ENCODE measurements at regions not wholly inside any gene's neighbourhood (a gene's known extent, or its start where the extent isn't known, plus 50 kb on each side); places are given as distances from the start of the nearest gene placed in this dataset.
"Not testable (repeated sequence)": the region's sequence is repeated elsewhere in the genome, so short reads cannot be mapped to it uniquely, and the experiment has no call there.

DNA sequence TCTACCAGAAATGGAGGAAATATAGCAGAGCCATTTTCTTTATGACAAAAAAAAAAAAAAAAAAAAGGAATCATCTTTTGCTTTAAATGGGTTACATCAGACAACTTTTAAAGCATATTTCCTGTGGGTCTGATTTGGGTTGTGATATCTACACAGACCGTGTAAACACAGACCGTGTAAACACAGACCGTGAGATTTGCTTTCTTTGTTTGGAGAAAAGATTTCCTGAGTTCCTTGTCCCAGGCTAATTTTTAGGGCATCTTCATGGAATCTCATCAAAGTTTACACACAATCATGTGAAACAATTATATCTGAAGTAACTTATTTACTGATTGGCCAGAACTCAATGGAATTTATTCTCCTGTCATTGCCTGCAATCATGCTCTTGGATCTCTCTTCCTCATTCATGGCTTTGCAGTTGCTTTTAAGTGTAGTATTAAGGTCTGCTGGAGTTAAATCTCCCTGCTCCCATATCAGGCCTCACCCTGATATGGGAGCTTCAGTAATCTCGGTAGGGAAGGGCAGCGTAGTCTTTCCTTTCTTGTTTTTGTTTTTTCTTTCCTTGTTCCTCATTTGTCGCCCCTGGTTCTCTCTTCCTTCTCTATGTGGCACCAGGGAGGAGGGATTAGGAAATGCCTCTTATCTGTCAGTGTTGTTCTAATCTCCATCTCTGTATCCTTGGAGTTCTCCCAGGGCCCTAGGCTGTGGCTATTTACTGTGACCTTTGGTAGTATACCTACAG is 248.6 kb upstream of the JADE1 start:
- DNase-seq, result no peak

DNA sequence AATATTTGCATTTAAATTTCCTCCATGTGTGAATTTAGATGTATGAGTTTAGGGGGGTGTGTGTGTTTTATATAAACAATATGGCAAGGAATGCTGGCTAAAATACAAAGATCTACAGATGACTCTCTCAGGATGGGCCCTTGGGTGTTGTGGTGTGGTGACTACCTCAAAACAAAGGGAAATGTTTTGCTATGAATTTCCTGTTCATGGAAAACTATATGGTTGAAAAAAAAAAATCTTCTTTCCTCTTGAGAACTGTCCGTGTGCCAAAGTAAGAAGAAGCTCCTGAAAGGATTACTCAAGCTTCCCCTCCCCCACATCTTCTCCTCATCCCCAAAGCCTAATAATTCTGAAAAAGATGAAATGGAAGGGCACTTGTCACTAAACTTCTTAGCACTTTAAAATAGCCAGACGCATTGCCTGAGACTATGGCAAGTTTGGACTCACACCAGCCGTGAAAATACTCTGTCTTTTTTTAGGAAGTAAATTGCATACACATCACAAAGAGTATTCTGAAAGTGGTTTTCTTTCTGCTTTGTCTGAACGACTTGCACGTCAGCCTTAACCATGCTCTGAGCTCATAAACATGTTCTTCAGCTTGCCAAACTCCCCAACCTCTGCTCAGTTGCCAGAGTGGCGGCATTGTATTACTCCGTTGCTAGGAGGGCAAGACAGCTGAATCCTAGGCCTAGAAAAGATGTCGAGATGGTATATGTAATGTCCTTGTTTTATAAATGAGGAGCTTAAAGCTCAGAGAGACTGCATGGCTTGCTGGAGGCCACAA is 250.4 kb upstream of the JADE1 start:
- no peak for DNase-seq

DNA sequence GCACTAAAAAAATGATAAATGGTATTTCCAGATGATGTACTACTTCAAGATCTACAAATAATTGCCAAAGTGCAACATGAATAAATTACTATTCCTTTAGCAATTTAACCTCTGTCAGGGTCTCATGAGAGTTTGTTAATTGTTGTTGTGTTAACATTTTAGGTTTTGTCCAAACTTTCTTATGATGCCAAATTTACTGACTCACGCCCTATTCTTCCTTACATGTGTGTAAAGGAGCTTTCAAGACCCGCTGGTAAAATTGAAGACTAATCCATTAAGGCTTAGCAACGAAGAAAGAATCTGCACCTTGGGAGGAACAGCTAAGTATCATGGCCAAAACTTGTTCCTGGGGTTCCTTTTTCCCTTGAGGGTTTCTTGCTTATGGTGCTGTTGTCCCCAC is 252.7 kb upstream of the JADE1 start:
- no peak for DNase-seq

DNA sequence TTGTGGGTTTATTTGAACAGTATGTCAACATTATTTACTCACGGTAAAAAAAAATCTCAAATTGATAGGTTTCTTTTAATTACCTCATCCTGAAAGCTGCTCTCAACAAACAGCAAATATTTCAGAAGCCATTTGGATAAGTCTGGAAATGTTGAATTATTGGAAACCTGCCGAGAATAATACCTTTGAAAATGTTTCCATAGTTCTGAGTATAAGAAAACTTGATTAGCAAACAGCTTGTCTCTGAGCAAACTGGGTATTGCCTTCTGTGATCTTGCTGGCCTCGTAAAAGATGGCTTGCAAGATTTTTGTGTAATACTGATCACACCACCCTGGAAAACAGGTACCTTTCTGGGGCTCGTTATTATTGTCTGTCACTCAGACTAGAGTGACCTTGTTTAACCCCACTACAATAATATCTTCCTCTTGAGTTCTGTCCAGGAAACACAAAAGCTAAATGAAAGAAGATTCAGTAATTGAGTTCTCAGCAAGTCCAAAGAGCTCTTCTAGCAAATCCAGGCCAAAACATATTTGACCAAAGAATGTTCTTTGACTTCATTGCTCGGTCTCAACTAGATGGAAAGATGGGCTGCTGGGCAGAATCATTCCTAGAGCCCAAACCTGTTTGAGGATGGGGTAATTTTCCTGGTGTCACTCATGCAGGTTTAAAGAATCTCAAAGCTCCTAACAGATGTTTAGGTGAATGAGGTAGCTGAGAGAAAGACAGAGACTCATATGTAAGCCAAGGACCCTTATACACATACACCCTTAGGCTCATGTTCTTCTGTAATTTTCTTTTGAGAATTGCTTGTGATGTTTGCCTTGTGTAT is 255.6 kb upstream of the JADE1 start:
- no peak for DNase-seq

DNA sequence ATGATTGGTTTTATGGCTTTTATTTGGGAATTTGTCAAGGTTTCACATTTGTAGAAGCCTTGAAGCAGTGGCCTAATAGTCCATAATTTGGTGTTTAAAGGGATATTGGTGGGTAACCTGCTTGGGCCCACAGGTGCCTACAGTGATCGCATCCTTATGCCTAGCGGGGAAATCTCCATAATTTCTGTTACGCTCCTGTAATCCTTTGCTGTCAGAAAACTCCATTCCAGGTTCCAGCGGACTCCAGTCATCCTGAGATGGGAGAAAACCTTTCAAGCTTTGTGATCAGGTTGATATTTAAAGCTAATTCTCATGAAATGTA is 257.0 kb upstream of the JADE1 start:
- no peak for DNase-seq

DNA sequence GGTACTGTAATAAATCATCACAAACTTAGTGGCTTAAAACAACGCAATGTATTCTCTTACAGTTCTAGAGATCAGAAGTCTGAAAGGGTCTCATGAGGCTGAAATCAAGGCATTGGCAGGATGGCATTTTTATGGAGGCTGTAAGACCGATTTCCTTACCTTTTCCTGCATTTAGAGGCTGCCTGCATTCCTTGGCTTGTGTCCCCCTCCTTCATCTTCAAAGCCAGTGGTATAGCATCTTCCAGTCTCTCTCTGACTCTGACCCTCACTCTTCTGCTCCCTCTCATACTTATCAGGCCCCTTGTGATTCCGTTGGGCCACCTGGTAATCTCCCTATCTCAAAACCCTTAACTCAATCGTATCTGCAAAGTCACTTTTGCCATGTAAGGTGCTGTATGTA is 258.2 kb upstream of the JADE1 start:
- DNase-seq, result no peak

DNA sequence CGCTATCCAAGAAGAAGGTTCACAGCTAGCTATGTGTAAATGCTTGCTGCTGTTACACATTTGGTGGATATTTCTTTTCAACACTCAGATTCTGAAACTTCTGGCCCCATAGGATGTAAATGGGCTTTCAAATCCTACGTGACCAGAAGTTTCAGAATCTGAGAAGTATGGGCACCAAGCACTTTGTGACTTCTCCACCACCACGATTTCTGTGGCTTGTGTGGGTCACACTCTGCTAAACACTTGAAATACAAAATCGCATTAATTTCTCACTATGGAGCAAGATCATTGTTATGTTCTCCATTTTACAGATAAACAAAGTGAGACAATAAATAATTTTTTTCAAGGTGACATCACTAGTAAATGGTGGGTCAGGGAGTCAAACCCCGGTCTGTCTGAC is 259.4 kb upstream of the JADE1 start:
- no peak for DNase-seq

DNA sequence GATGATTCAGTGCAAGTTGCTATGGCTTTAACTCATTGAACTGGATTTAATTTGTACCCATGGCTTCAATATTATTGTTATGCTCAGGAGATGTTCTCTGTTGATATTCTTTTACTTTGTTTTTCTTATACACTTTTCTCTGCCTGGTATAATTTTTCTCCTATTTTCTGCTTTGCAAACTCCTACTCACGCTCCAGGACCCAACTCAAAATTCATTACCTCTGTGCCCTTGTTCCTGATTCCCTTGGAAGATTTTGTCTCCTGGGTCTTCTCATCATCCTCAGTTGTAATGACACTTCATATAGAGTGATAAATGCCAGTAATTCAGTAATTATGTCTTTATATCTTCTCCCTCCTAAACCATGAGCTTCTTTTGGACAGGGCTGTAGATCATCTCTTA is 259.9 kb upstream of the JADE1 start:
- no peak for DNase-seq

DNA sequence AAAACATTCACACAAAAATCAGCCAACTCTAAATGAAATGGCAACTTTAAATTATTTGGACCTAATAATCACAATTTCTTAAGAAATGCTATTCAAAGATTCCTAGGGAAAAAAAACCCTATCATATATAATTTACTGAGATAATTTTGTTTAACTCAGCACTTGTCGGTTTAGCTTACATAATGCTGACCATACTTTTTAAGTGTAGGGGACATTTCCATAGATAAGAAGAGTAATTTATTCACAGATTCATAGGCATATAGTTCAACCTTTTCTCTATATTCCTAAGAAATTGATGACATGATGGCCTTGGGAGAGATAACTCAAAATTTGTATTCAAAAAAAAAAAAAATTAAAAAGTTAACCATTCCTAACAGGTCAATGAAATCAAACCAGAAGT is 260.8 kb upstream of the PGRMC2 start:
- no peak for DNase-seq

DNA sequence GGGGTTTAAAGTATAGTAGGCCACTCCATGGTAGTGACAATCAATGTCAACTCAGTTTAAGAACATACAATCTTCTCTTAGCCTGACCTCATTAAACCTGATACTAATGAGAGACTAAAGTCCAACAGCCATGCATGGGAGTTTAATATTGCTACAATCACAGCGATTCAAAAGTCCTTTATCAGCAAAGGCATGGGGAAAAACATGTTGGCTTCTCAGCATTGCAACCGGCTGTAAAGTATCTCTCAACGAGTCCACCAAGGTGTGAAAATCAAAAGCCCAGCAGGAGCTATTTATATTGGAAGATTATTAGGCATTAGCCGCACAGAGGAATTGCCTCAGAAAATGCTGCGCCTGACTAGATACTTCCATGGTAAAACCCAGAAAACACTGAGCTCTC is 256.7 kb upstream of the PGRMC2 start:
- DNase-seq, result no peak

DNA sequence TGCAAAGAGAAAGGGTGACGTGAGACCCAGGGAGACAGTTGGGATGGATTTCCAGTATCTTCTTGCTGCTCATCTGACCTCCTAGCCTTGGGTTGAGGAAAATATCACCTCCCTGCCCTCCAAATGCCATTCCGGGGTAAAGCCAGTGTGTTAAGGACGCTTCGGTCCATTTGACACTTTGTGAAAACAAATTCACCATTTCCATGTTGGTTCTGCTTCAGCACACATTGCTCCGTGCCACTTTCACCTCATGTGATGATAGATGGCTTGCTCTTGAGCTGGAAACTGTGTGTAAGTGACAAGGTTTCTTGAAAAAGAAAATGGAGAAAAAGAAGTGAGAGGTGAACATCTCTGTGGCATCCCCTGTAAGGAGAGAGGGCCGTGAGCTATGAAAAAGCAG is 256.1 kb upstream of the PGRMC2 start:
- no peak for DNase-seq

DNA sequence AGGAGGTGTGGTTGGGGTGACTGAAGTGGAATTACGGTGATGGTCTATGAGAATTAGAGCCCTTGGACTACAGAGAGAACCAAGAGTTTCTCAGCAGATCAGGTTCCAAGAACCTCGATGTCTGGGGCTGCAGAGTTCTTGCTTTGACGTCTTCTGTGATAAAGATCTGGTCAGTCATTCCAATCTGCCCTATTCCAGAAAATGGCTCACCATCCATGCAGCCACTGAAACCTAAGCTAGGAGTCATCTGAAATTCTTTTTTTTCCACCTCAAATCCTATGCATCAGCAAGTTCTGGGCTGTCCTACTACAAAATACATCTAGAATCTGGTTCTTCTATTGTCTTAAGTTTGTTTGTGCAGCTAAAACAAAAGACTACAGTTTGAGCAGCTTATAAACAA is 254.4 kb upstream of the PGRMC2 start:
- no peak for DNase-seq

DNA sequence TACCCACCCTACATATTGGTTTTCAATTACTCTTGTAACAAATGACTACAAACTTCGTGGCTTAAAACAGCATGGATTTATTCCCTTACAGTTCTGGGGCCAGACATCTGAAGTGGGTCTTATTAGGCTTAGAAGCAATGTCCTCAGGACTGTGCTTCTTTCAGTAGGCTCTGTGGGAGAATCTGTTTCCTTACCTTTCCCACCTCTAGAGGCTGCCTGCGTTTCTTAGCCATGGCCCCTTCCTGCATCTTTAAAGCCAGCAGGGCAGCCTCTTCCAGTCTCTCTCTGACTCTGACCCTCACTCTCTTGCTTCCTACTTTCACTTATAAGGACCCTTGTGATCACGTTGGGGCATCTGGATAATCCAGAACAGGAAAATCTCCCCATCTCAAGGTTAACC is 252.5 kb upstream of the PGRMC2 start:
- no peak for DNase-seq

DNA sequence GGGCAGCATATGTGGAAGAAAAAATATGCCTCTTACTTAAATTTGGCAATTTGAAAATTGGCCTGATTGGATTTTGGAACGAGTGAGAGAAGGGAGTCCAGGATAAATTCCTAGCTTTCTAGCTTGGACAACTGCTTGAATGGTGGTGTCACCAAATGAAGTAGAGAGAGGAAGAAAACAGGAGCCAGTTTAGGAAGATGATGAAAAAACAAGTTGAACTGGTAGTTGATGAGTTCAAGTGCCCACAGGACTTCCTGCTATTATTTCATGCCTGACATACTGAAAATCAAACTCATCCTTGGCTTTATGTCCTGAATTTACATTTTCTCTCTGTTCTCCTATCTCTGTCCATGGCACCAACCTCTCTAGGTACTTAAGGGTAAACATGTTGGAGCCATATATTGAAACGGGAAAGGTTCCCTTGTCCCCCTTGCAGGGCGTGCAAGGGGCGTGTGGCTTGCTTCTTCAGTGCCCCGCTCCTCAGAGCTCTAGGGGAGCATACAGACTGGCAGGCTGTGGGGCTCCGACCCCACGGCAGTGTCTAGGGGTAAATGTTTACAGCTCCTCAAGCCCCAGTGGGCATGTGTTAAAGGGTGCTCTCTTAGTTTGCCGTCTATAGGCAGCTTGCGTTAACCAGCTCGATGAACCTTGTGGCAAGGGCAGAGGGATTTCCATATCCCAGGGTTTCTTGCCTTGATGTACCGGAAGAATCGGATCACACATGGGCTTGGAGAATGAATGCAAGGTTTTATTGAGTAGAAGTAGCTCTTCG is 250.7 kb upstream of the PGRMC2 start:
- DNase-seq, result no peak

DNA sequence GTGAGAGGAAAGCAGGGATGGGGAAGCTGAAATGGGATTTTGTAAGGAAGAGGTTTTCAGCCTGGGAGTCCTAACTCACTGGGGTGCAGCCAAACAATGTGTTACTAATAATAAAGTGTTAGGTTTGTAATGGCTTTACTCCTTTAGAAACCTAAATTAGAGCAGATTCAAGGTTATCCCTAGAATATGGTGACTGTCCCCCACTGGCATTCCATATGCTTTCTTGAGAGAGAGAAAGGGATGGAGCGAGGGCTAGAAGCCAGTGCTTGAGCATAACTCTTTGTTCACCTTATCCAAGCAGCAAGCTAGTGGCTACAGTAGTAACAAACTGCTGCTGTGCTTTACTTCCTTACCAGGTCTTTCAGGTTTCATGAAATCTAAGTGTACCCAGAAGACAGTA is 249.1 kb upstream of the PGRMC2 start:
- DNase-seq, result no peak

DNA sequence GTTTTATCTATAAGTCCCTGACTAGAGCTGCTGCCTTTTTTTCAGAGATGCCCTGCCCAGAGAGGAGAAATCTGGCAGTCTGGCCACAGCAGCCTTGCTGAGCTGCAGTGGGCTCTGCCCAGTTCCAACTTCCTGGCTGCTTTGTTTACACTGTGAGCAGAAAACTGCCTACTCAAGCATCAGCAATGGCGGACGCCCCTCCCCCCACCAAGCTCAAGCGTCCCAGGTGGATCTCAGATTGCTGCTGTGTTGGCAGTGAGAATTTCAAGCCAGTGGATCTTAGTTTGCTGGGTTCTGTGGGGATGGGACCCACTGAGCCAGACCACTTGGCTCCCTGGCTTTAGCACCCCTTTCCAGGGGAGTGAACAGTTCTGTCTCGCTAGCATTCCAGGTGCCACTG is 247.9 kb upstream of the PGRMC2 start:
- not testable (repeated sequence) for DNase-seq

DNA sequence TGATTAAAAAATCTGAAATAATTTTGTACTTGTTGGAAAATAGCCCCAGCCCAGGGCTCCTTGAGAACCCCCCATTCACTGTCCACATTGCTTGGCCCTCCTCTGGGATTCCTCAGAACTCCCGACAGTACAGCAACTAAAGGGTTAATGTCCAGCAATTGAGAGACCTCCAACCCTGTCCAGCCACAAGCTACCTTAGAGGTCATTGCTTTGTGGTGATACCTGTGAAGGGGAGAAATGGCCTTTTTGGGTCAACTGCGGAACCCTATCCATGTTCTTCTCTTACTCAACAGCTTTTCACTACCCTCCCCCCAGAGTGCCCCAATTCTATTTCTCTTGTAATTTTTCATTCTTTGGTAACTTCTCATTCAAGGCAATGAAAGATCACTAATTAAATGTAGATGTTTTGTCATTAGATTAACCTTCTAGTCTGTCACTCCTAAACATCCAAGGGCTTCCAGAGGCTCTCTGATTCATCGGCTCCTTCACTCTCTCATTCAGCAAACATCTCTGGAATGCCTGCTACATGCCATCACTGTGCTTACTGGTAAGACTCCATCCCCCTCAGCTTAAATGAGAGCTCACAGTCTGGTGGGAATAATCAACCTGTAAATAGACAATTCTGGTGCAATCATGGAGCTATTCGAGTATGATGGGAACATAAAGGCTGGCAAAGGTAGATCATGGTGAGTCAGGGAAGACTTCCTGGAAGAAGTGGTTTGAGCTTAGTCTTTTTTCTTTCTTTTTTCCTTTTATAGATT is 241.4 kb upstream of the PGRMC2 start:
- DNase-seq, result no peak

DNA sequence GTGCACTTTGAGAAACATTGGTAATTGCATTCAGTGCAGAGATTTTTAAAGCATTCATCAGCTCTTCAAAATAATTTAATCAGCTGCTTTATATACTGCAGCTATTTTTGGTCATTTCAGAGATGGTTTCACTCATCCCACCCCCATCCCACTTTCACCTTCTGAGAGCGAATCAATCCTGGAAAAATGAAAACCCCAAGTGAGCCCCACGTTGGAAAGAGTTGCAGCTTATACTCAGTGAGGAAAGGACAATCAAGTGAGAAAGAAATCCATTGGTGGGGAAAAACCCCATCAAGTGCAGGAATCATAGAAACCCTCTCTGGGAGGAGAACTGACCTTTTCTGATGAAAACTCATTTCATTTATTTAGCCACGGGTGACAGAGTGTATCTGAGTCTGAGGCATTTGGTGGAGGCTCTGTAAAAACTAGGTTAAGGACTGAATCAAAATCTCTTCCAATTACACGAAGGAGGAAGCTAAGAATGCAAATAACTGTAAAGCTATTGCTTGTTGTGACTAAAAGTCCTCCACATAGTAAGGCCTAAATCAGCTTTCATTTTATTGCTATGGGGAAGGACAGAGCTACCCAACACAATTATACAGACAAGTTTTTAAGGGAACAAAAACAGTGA is 240.4 kb upstream of the PGRMC2 start:
- no peak for DNase-seq

DNA sequence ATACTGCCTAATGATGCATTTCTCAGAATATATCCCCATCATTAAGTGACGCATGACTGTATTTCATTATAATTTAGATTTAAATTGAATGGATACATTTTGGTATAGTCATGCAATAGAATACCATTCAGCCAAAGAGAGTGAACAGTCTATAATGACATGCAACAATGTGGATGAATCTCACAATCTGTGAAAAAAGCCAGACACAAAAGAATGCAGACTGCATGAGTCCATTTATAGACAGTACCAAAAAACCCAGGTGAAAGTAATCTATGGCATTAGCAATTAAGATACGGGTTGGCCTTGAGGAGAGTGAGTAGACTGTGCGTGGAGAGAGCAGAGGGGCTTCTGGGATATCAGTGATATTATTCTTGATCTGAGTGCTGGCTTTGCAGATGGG is 239.7 kb upstream of the PGRMC2 start:
- DNase-seq, result no peak

DNA sequence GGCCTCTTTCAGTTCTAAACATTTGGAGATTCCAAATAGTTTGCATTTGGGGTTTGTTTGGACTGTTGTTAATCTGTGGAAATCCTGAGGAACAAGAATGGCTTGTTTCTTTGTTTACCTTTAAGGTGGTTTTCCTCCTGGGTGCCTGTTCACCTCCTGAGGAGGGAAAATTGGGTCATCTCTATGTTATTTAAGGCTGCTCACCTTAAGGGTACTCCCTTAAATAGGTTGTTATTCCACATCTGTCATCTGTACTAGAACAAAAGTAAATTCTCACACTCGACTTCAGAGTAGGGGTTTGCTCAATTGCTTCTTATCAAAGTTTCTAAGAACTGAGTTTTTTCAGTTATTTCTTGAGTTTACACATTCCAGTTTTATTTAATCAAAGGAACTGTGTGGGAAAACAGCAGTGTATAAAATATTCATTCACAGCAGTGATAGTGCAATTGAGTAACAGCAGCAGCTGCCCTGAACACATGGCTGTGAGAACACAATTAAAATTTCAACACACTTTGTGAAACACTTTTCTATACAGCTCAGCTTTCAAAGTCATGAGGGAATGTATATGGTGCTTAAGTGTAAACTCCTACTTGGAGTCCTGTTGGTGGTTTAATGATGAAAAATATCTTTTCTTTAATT is 238.5 kb upstream of the PGRMC2 start:
- no peak for DNase-seq

DNA sequence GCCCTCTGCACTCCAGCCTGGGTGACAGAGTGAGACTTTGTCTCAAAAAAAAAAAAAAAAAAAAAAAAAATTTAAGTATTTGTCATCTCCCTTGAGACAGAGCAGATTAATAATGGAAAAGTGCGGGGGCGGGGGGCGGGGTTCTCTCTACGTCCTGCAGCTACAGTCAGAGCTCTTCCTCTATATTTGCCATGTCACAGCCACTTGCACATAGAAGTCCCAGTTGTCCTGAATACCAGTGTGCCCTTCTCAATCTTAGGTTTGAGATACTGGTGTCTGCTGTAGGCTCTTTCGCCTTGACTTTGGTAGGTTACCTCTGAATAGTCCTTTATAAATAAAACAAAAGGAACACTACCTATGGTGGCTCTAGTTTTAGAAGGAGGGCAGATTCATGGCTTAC is 237.8 kb upstream of the PGRMC2 start:
- no peak for DNase-seq

Data from stimulated activated CD4-positive, alpha-beta T cell treated with anti-CD3 and anti-CD28 coated beads, Interleukin-4, amount 100 ng/mL, for 1 hour (primary cell).